ENCODE measurements at regions not wholly inside any gene's neighbourhood (a gene's known extent, or its start where the extent isn't known, plus 50 kb on each side); places are given as distances from the start of the nearest gene placed in this dataset.

- TF ChIP-seq, protein P1, sequence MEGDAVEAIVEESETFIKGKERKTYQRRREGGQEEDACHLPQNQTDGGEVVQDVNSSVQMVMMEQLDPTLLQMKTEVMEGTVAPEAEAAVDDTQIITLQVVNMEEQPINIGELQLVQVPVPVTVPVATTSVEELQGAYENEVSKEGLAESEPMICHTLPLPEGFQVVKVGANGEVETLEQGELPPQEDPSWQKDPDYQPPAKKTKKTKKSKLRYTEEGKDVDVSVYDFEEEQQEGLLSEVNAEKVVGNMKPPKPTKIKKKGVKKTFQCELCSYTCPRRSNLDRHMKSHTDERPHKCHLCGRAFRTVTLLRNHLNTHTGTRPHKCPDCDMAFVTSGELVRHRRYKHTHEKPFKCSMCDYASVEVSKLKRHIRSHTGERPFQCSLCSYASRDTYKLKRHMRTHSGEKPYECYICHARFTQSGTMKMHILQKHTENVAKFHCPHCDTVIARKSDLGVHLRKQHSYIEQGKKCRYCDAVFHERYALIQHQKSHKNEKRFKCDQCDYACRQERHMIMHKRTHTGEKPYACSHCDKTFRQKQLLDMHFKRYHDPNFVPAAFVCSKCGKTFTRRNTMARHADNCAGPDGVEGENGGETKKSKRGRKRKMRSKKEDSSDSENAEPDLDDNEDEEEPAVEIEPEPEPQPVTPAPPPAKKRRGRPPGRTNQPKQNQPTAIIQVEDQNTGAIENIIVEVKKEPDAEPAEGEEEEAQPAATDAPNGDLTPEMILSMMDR (optimal IDR thresholded peaks at IDR 0.05 in 1 of 3, IDR thresholded peaks at IDR 0.05 in 1 of 3, conservative IDR thresholded peaks at IDR 0.05 in 1 of 3; ENCODE audit: extremely low read depth in 1 of 3, insufficient read depth in 2 of 3, low read length in 3 of 3): no peak
- TF ChIP-seq EZH2 (IDR thresholded peaks at IDR 0.05; ENCODE audit: low read length): no peak
These were observed 583.4 kb upstream of the ADAMTS5 start for GRCh38 chr21:27550287-27550686.
